NCI-H748 treated with DMSO at 0.1 percent for 48 hours (cell line): ENCODE measurements at regions not wholly inside any gene's neighbourhood (a gene's known extent, or its start where the extent isn't known, plus 50 kb on each side); places are given as distances from the start of the nearest gene placed in this dataset.

ENCODE experiments used
- DNase-seq: peaks from one replicate; lab custom pipeline; 2025; lab: John Stamatoyannopoulos, UW

DNA sequence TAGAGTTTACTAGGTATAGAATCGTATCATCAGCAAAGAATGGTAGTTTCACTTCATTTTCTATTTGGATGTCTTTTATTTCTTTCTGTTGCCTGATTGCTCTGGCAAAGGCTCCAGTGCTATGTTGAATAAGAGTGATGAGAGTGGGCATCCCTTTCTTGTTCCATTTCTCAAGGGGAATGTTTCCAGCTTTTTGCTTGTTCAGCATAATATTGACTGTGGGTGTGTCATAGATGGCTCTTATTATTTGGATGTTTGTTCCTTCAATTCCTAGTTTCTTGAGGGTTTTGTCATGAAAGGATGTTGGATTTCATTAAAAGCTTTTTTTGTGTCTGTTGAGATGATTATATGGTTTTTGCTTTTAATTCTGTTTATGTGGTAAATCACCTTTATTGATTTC lies 1114.5 kb downstream of the RAPGEF2 start:
- no peak for DNase-seq

DNA sequence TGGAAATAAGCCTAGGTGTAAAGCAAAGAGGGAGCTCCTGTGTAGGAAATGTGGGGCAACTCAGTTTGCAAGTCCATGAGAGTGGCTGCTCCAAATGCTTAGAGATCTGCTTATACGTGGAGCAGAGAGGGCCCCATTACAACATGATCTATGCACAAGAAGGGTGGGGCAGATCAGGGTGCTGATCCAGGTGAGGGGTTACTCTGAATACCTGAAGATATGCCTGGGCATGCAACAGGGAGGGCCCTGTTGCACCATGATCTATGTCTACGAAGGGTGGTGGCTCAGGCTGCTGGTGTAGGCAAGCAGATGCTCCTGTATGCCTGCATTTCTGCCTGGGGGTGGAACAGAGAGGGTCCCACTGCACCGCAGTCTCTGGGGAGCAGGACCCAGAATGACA lies 1121.2 kb downstream of the RAPGEF2 start:
- DNase-seq, result no peak

DNA sequence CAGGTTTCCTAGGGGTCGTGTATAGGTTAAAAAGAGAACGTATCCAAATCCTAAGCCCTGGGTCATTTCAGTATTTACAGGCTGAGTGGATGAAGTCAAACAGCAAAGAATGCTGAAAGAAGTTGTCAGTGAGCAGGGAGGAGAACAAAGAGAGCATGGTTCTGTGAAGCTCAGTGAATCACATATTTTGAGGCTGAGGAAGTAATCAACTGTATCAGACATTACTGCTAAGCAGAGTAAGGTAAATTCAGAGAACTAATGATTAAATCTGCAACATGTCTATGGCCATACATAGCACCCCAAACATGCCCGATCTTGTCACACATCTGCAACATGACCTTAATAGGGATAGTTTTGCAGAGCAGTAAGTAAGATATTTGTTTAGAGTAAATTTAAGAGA lies 1130.3 kb downstream of the RAPGEF2 start:
- no peak for DNase-seq

DNA sequence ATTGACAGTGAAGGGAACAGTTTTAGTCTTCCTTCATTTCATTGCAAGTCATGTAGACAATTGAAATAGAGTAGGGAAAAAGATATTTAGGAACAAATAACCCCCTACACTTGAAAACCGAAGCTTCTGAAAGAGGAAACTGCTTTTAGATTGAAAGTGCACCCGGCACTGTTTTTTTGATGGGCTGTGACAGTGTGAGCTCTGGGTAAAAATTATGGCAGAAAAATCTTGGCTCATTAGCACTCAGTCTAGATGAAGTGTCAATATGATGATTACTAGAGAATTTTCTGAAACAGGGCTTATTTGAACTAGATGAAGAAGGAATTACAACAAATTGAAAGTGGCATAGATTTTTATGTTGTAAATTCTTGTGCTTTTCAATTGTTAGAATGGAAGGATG lies 1132.4 kb downstream of the RAPGEF2 start:
- no peak for DNase-seq

DNA sequence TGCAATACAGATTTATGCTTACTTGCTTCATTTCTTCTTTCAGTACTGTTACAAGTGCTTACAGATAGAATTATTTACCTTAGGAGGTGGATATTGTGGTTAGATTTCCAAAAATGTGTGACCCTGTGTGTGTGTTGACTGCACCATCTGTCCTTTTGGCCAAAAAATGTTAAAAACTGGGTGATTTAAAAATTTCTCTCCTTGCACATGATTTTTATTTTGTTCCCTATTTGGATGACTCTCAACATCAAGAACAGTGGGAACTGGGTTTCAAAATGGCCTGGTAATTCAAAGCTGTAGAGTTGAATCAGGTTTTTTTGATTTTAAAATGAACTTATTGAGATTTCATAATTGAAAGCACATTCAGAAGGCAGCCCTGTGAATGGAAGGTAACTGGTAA lies 1132.9 kb downstream of the RAPGEF2 start:
- no peak for DNase-seq

DNA sequence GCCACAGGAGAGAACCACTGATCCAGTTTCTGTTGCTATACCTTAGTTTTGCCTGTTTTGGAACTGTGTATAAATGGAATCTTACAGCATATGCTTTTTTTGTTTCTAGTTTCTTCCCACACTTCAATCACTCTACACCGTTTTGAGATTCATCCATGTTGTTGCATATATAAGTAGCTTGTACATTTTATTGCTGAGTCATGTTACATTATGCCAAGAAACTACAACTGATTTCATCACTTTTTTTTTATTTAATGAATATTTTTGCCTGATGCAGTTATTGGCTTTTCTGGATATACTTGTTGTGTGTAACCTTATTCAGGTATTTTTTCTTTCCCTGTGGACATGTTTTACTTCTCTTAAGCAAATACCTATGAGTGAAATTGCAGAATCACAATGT lies 1135.9 kb downstream of the RAPGEF2 start:
- no peak for DNase-seq

DNA sequence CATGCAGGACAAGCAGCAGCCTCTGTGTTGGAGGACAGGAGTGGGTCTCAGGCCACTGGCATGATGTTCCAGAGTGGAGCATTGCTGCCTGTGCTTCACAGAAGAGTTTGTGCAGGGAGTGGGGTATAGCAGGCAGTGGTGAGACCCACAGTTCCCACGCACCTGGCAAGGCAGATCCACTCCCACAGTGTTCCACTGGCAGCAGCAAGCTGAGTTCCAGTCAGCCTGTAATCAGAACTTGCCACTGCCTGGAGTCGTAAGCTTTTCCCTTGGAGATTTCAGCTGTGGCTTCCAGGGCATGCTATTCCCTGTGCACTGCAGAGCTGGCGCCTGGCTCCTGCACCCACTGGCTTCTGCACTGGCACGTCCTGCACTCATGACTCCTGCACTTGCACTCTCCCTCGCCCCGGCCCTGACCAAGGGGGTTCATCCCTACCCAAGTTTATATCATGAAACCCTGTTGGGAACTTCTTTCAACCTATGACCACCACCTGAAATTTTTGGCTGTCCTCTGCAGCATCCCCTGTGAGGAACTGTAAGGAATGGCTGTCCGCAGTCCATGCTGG lies 1144.3 kb downstream of the RAPGEF2 start:
- no peak for DNase-seq

DNA sequence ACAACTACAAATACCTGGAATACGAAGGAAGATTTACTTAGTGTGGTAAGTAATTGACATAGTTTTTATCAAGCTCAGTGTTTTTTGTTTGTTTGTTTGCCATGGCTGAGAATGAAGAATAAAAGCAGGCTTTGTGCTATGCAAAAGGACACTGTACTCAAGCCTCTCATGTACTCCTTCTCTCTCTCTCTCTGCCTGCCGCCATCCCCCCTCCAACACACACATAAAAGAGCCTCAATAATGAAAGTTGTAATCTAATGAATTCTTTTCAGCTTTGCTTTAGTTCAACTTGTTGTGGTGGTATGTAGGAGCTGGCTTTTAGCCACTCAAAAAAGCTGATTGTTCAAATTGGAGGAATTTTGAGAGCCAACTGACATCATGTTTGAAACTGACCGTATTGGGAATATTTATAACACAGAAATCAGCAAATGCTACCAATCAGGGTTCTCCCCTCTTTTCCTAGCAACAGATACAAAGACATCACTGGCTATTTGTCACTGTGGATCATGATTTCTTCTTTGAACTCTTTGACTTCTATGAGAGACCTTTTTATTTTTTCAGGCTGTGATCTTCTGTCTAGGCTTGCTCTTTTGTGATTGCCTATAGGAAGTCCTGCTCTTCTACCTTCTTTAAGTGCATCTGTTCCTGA lies 1148.8 kb downstream of the RAPGEF2 start:
- no peak for DNase-seq

DNA sequence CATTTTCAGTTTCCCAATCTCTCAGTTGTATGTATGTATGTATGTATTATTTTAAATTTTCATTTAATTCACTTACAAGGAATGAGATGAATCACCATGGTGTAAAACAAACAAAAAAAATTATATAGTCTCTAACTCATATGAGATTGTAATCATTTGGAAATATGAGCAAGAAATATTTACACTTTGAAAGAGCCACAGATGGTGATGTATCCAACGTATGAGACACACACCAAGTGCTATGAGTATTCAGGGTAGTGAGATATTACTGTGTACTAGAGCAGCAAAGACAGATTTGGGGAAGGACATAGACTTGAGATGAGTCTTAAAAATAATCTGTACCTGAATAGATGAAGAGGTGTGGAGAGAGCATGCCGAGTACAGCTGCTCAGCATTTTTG lies 1154.4 kb downstream of the RAPGEF2 start:
- DNase-seq, result no peak

DNA sequence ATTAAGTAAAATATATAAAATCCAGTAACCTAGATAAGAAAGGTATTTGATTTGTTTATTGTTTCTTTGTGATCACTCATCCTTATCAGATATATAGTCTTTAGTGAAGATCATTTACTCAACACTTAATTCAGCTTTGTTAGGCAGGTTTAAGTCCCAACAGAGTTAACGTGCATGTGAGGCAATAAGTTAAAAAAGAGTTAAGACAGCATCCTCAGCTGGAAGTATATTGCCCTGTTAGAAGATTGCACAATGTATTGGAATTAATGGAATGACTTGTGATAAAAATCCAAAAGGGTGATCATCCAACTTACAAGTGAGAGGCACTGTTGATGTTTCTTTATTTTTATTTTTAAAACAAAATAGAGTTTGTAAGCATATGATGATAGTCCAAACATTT lies 1162.1 kb downstream of the RAPGEF2 start:
- DNase-seq, result no peak

DNA sequence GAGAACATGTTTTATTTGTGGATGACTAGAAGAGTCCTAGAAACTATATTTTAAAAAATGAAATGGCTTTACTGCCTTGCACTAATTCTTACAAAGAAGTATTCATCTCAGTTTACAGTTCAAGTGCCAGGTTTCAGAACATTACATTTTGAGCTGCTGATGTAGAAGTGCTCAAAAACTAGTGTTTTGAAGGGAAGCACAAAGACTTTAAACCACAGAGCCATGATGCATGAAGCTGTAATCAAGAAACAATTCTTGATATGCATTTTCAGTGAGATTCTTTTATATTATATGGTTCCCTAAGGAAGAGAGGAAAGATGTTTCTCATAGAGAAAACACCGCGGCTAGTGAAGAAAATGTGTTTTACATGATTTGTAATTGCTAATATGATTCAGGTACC lies 1163.0 kb downstream of the RAPGEF2 start:
- no peak for DNase-seq

DNA sequence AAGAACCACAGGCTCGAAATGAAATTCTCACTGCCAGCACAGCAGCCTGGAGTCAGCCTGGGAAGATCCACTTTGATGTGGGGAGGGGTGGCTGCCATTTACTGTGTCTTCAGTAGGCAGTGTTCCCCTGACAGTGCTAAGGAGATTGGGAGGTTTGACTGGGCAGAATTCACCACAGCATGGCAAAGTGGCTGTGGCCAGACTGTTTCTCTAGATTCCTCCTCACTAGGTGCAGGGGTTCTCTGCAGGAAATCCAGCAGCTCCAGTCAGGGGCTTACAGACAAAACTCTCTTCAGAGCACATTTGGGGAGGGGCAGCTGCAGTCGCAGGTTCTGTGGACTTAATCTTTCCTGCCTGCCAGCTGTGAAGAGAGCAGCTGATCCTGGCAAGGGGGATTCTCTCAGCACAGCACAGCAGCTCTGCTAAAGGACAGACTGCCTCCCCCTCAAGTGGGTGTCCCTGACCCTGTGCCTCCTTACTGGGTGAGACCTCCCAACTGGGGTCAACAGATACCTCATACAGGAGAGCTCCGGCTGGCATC lies 1174.0 kb downstream of the RAPGEF2 start:
- no peak for DNase-seq

DNA sequence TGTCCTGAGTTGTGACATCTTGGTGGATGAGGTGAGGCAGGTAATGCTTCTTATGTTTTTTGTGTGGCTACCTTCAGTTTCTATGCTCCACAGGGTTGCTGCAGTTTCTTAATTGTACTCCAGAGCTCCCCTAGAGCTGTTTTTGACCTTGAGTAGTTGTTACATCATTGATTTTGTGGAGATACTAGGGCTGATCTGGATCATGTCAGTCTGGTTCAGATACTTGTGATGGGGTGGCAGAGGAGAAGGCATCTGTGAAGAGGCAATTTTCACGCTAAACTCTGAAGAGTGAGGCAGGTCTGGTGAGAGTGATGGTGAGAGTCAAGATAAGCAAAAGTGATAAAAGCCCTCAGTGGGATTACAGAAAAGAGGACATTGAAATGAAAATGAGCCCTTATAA lies 1180.2 kb downstream of the RAPGEF2 start:
- no peak for DNase-seq

DNA sequence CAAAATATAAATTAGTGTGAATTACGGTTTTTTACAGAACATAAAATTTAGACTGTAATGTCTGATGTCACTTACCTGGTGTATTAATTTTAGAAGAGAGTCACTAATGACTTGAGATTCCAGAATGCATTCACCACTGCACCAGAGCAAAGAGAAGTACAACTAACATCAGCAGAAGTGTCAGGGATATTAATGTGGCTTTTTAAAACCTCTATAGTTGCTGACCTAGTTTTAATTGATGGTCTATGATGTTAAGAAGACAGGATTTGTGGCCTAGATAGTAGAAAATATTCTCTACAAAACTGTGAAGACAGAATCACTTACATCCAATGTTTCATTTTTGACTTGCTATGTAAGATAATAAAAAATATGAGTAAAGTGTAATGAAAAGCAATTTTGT lies 1181.6 kb downstream of the RAPGEF2 start:
- DNase-seq, result no peak

DNA sequence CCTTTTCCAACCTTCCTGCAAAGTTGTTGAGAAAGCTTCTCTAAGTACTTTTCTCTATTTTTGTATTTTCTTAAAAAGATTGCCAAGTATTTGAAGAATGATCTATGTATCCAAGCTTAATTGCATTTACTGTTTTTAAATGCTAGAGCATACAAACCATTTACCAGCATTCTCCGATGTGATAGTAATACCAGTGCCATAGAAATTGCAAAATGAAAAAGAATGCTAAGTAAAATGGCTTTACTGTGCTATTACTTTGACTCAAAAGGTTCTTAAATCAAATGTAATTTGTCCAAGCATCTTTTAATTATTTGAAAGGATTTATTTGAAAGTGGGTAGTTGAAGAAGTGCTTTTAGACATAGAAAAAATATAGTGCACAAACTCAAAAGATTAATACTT lies 1183.2 kb downstream of the RAPGEF2 start:
- DNase-seq, result no peak

DNA sequence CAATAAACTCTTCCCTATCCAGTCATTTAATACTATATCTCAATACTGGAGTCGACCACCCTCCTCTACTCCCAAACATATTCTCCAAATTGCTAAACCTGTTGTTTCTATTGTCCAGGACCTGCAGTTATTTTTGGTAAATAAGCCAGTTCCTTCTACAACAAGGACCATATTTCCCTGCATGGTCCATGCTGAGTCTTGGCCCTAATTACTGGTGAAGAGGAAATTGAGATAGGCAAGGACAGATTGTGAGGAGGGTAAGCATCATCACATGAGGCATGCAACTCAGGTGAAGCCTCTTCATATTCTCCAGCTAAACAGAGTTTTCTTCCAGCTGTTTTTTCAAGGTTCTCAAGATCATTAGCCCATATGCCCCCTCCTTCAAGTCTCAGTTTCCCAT lies 1193.6 kb downstream of the RAPGEF2 start:
- no peak for DNase-seq

DNA sequence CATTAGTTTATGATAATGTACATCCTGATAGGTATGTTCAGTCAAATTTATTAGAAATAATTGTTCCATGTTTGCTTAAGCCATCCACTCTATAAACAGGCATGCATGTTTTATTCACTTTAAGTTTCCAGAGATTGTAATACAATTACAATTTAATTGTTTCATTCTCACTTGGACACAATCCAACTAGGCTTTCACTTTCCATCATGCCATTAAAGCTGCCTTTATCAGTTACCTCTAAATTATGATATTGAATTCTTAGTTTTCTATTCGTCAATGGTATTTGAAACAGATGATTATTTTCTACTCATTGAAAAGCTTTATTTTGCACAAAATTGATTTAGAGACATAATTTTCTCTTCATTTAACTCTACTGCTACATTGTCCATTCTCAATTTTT lies 1196.3 kb downstream of the RAPGEF2 start:
- peak; percentile 54 for DNase-seq

DNA sequence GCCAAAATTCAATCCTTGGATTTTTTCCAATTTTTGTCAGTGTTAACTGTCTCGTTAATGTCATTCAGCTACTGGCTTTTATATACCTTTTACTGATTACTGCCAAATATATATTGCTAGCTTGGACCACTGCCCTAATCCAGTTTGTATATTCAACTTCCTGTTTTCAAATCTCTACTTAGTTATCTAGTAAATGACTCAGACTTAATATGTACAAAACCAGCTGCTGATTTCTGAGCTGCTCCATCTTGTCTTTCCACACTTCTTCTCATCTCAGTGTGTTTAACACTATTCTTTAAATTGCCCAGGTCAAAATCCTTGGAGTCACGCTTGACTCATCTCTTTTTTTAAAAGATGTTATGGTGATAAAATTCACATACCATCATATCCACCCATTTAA lies 1196.7 kb downstream of the RAPGEF2 start:
- DNase-seq, result peak; percentile 67

DNA sequence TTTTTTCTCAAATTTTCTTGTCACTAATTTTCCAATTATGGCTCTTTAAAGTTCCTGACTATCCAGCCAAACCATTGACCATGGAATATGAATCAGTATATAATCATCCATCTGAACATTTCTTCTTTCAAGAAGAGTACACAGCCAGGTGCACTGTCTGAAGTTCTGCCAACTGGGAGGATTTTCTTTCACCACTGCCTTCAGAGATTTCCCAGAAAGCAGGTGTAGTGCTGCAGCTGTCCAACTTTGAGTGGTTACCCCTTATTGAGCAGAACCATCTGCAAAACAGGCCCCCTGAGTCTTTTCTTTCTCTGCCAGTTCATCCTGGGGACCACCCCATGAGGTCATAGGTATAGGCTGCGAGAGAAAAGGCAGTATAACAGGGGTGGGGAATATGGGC lies 1213.2 kb downstream of the RAPGEF2 start:
- DNase-seq, result no peak

DNA sequence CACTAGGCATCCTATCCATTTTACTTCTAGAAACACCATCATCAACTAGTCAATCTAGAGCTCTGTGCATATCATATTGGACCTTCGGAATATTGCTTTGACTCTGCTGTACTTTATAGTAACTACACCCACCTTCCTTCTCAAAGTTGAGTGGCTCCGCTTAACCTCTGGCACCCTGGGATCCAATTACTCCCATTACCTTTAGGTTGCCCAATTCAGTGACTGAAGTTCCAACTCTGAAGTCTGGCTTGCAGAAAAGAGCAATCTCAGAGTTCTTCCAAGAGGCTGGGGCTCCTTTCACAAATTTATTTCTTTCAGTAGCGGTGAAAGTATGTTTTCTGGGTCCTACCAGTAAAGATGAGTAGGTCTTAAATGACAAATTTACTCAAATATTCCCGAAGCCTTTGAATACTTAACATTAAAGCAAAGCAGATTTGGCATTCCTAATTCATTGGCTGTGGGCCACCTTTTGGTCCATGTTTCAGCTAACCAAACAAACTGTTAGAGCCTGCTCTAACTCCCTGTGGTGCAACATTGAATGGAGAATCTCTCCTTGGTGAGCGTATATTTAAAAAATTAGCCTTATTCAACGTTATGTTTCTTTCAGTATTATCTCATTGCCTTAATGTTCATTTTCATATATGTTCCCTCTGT lies 1215.8 kb downstream of the RAPGEF2 start:
- no peak for DNase-seq

DNA sequence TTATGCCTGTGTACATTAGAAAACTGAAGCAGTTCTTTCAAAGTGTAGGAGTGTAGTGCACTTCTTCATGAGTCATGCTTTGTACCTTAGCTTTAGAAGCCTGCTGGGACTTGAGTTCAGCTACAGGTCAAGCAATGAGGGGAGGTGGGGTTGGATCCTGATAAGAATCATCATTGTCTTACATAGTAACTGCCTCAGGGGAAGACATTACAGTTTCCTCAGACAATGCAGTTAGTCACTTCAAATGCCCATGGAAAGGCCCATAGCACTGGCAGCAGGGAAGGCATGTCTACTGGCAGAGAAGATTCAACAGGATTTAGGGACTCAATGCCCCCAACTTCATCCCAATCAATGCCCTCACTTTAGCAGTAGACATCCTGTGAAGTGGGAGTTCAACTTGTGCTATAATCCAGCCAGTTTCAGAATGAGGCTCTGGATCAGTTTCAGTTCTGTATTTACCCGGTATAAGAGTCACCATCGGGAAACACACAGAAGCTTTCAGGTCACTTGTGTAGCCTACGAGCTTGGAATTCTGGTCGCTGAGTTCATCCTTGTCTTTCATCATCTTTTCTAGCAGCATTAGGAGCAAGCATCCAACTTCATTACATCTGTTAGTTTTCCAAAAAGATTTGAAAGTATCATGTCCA lies 1216.5 kb downstream of the RAPGEF2 start:
- DNase-seq, result no peak

DNA sequence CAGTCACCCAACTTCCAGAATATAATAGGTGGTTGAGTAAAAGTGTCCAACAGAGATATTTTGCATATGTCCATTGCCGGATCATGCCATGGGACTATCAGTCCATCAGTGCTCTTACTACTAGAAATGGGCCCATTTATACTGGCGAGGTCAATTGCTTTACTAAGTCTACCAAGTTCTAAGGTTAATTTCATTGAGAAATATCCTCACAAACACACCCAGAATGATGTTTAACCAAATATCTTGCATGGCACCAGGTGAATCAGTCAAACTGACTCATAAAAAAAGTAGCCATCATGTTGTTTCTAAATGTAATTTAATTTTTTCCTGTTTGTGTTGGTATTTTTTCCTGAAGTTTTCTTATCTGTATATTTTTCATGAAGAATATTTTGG lies 1217.0 kb downstream of the RAPGEF2 start:
- DNase-seq, result no peak

DNA sequence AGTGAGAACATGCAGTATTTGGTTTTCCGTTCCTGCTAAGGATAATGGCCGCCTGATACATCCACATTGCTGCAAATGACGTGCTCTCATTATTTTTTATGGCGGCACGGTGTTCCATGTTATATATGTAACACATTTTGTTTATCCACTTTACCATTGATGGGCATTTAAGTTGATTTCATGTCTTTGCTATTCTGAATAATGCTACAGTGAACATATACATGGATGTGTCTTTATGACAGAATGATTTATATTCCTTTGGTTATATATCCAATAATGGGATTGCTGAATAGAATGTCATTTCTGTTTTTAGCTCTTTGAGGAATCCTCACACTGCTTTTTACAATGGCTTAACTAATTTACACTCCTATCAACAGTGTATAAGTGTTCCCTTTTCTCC lies 1223.2 kb downstream of the RAPGEF2 start:
- no peak for DNase-seq
